B cell (primary cell): ENCODE measurements at regions not wholly inside any gene's neighbourhood (a gene's known extent, or its start where the extent isn't known, plus 50 kb on each side); places are given as distances from the start of the nearest gene placed in this dataset.

Experiments
- EZH2 ChIP-seq: IDR thresholded peaks from 2 replicates; pipeline ENCODE4 v1.6.1; 2012; ENCODE audit warnings: borderline replicate concordance, low read depth, mild to moderate bottlenecking, moderate library complexity, low read length; ENCODE audit not compliant: insufficient read depth, poor library complexity, severe bottlenecking
- TF ChIP-seq, protein P1 (sequence below): fragments of 200-600 bp; IDR thresholded peaks from one replicate; pipeline ENCODE4 v1.8.0; 2022; ENCODE audit warnings: antibody characterized with exemption, mild to moderate bottlenecking

DNA sequence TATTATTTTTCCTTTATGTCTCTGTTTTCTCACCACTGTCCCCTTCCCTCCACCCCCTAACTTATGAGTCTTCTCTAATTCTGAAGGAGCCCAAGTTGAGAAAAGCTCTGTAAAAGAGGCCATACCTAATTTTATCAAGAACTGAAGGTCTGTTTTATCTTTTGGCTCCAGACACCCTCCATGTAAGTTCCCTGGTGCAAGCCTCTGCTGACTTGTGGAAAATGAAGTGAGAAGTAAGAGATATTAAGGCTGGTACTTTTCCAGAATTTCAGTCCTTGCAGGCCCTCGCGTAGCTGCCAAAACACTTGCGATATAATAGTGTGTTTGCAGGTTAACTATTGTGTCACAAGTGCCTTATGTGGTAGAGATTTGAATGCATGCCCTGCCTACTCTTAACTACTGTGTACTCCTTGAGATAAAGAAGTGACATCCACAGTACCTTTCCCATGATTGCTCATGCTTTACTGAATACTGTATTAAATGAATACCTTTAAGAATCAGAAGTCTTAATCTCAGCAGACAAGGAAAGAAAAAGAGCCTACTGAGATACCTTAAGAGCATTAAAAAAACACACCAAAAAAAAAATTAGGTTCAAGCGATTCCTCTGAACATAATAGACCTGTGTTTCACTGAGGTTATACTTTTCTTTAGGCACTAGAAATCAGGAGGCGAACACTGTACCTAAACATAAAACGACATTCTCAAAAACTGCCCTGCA lies 143.6 kb upstream of the ZNF184 start:
- TF ChIP-seq EZH2, result no peak
- TF ChIP-seq, protein P1, sequence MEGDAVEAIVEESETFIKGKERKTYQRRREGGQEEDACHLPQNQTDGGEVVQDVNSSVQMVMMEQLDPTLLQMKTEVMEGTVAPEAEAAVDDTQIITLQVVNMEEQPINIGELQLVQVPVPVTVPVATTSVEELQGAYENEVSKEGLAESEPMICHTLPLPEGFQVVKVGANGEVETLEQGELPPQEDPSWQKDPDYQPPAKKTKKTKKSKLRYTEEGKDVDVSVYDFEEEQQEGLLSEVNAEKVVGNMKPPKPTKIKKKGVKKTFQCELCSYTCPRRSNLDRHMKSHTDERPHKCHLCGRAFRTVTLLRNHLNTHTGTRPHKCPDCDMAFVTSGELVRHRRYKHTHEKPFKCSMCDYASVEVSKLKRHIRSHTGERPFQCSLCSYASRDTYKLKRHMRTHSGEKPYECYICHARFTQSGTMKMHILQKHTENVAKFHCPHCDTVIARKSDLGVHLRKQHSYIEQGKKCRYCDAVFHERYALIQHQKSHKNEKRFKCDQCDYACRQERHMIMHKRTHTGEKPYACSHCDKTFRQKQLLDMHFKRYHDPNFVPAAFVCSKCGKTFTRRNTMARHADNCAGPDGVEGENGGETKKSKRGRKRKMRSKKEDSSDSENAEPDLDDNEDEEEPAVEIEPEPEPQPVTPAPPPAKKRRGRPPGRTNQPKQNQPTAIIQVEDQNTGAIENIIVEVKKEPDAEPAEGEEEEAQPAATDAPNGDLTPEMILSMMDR, result no peak
